IMR-90 (cell line): ENCODE measurements at regions not wholly inside any gene's neighbourhood (a gene's known extent, or its start where the extent isn't known, plus 50 kb on each side); places are given as distances from the start of the nearest gene placed in this dataset.

Experiments used
- CTCF ChIP-seq: conservative IDR thresholded peaks from 2 replicates; pipeline ENCODE4 v1.5.1; 2012; ENCODE audit warnings: mild to moderate bottlenecking, low read depth, low read length, improper control_type of control experiment
- POLR2A ChIP-seq: IDR thresholded peaks from 2 replicates; pipeline ENCODE4 v1.6.1; 2012; ENCODE audit warnings: mild to moderate bottlenecking, low read depth, low read length

- no peak for TF ChIP-seq CTCF
- TF ChIP-seq POLR2A = no peak
These were observed 146.5 kb downstream of the ZDHHC21 start for GRCh38 chr9:14546693-14547092.
